ENCODE measurements at regions not wholly inside any gene's neighbourhood (a gene's known extent, or its start where the extent isn't known, plus 50 kb on each side); places are given as distances from the start of the nearest gene placed in this dataset.

GRCh38 chr2:239495175-239495574, 94.4 kb upstream of the HDAC4 start:
- TF ChIP-seq CTCF (IDR thresholded peaks at IDR 0.05) (no peak), POLR2A (IDR thresholded peaks at IDR 0.05) (no peak)

All from testis (tissue), 2 donors.